Stomach smooth muscle (tissue), 2 donors: ENCODE measurements at regions not wholly inside any gene's neighbourhood (a gene's known extent, or its start where the extent isn't known, plus 50 kb on each side); places are given as distances from the start of the nearest gene placed in this dataset.

ENCODE experiments used
- H3K27ac ChIP-seq: one replicate; pipeline ENCODE4 v1.7.0; 2013; ENCODE audit warnings: mild to moderate bottlenecking, low read length, inconsistent platforms
- H3K27me3 ChIP-seq, 2 donors: one replicate each; pipeline ENCODE4 v1.7.0; 2013; ENCODE audit warnings: low read length in 2 of 2; ENCODE audit not compliant: insufficient read depth in 2 of 2, control insufficient read depth in 1 of 2
- H3K36me3 ChIP-seq, 2 donors: one replicate each; pipeline ENCODE4 v1.7.0; 2013; ENCODE audit warnings: low read length in 2 of 2; ENCODE audit not compliant: control insufficient read depth in 2 of 2, insufficient read depth in 2 of 2
- H3K4me1 ChIP-seq: one replicate; pipeline ENCODE4 v1.7.0; 2013; ENCODE audit warnings: low read length; ENCODE audit not compliant: control insufficient read depth, insufficient read depth
- H3K4me3 ChIP-seq, 2 donors: one replicate each; pipeline ENCODE4 v1.7.0; 2013; ENCODE audit warnings: low read length in 2 of 2
- H3K9ac ChIP-seq, 2 donors: one replicate each; pipeline ENCODE4 v1.7.0; 2013; ENCODE audit warnings: low read length in 2 of 2, mild to moderate bottlenecking in 1 of 2
- H3K9me3 ChIP-seq, 2 donors: one replicate each; pipeline ENCODE4 v1.7.0; 2013; ENCODE audit warnings: low read length in 2 of 2; ENCODE audit not compliant: control insufficient read depth in 2 of 2
- donor health status: healthy.
- donor health status: Pancreatic carcinoma.

DNA sequence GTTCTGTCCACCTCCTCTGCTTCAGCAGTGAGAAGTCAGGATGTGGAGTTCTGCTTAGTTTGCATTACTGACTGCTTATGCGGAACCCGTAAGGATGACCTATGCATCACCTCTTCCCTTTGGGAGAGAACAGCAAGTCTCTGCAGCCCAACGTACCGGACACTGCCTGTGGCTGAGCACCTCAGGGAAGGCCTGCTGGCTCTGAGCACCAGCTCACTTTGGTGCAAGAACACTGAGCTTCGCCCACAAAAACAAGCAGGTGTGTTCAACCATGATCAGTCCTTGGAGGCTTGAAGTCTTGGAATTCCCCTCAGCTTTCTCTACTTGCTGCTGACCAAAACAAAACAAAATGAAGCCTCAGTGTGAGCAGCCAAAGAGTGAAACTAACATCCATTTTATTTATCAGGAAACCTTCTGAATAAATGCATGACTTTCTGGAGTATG lies 52.7 kb upstream of the NCK2 start:
- H3K36me3 ChIP-seq, result no peaks in the 10 kb centered on the region
- no peak overlapping the region for H3K9ac ChIP-seq
- no peaks in the 10 kb centered on the region for H3K9me3 ChIP-seq
- no peaks in the 10 kb centered on the region for H3K27me3 ChIP-seq
- H3K4me3 ChIP-seq, result no peak overlapping the region
- H3K4me1 ChIP-seq, result no peaks in the 10 kb centered on the region
- no peak overlapping the region for H3K27ac ChIP-seq

DNA sequence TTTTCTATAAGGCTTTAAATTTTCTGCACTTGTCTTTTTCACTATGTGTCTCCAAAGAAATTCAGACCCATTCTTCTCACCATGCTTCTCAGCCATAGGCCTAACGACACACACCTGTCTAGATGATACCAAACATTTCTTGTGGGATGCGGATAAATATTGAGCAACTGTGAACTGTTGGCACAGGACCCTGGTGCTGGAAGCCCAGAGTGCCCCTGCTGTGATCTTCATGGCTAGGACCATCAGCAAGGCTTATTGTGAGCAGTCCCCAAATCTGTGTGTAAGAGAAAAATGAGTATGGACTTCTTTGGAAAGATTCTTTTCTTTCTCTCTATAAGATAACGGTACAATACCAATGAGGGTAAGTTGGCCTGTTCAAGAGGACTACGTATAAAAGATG lies 54.1 kb upstream of the NCK2 start:
- H3K36me3 ChIP-seq, result no peaks in the 10 kb centered on the region
- no peaks in the 10 kb centered on the region for H3K9me3 ChIP-seq
- H3K27ac ChIP-seq, result no peak overlapping the region
- H3K9ac ChIP-seq, result no peak overlapping the region
- H3K4me1 ChIP-seq, result no peaks in the 10 kb centered on the region
- no peak overlapping the region for H3K4me3 ChIP-seq
- no peaks in the 10 kb centered on the region for H3K27me3 ChIP-seq

DNA sequence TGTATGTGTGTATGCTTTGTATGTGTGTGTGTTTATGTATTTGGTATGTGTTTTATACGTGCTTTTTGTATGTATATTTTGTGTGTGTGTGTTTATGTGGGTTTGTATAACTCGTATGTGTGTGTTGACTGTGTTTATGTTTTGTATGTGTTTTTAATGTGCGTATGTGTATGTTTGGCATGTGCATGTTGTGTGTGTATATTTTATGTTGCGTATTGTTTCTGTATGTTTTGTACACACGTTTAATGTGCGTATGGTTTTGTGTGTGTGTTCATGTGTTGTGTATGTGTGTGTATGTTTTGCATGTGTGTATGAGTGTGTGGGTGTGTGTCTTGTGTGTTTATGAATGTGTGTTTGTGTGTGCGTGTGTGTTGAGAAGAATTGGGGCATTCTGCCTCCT lies 55.2 kb upstream of the NCK2 start:
- H3K9ac ChIP-seq, result no peak overlapping the region
- H3K36me3 ChIP-seq, result no peaks in the 10 kb centered on the region
- no peaks in the 10 kb centered on the region for H3K4me1 ChIP-seq
- H3K27ac ChIP-seq, result no peak overlapping the region
- no peaks in the 10 kb centered on the region for H3K9me3 ChIP-seq
- no peak overlapping the region for H3K4me3 ChIP-seq
- no peaks in the 10 kb centered on the region for H3K27me3 ChIP-seq

DNA sequence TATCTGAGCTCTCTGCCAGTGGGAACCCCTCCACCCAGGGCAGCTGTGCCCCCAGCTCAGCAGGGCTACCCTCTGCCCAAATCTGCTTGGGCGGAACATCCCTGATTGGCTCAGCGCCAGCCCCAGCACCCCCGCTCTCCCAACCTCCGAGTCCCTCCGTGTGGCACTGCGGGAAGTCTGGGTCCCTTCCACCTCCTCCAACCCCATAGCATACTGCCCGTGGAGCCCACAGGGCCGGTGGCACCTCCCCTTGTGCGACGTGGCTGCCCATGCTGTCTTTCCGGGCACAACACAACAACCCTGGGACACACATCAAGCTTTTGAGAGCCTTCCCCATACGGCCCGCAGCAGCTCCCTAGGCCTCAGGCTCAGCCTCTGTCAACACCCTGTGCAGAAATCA lies 55.8 kb upstream of the NCK2 start:
- H3K9me3 ChIP-seq, result no peaks in the 10 kb centered on the region
- H3K27ac ChIP-seq, result no peak overlapping the region
- H3K4me1 ChIP-seq, result no peaks in the 10 kb centered on the region
- H3K9ac ChIP-seq, result no peak overlapping the region
- no peaks in the 10 kb centered on the region for H3K36me3 ChIP-seq
- H3K27me3 ChIP-seq, result no peaks in the 10 kb centered on the region
- H3K4me3 ChIP-seq, result no peak overlapping the region

DNA sequence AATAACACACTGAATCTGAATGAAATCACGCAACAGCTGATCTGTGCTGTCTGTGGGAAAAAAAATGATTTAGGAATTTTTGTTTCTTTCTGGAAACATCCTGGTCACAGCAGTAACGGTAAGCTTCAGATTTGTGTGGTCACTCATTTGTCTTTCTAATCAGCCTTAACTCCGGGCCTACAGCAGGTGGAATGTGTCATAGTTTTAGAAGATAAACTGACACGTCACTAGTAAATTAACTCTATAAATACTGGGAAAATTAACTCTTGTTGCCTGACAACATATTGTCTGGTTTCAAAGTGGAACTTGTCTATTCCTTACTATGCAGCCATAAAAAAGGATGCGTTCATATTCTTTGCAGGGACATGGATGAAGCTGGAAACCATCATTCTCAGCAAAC lies 58.1 kb upstream of the NCK2 start:
- Histone ChIP-seq H3K9ac (no peak overlapping the region), H3K27me3 (no peaks in the 10 kb centered on the region), H3K4me1 (no peaks in the 10 kb centered on the region), H3K27ac (no peak overlapping the region), H3K36me3 (no peaks in the 10 kb centered on the region), H3K9me3 (no peaks in the 10 kb centered on the region), H3K4me3 (no peak overlapping the region)

DNA sequence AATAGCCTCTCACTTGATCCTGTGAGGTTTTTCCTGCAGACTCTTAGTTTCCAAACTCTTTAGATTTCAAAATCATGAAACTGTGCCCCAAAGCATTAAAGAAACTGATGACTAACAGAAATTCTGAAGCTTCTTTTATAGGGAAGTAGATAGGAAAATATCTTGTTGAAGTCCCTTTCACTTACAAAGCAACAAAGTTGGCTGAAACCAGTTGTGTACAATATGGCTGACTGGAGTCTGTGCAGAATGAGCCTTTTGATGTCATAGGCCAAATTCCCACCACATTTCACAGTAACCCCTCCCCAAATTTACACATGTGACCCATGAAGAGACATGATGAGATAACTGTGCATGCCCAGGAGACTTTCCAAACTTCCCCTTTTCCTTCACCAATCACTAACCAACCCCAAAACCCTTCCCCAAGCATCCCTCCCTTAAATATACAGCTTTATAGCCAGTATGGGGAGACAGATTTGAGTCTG lies 61.7 kb upstream of the NCK2 start:
- Histone ChIP-seq H3K27ac (no peak overlapping the region), H3K9me3 (no peaks in the 10 kb centered on the region), H3K4me1 (no peaks in the 10 kb centered on the region), H3K4me3 (no peak overlapping the region), H3K36me3 (no peaks in the 10 kb centered on the region), H3K27me3 (peaks cover 0 to 5% of the 10 kb centered on the region in 2 donors), H3K9ac (no peak overlapping the region)

DNA sequence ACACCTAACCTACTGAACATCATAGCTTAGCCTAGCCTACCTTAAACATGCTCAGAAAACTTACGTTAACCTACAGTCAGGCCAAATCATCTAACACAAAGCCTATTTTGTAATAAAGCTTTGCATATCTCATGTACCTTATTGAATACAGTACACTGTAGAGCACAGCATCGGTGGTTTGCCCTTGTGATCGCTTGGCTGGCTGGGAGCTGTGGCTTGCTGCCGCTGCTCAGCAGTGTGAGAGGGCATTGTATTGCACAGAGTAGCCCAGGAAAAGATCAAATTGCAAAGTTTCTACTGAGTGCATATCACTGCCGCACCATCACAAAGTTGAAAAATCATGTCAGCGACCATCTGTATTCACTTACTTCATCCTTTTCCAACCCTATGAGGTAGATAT lies 62.3 kb upstream of the NCK2 start:
- Histone ChIP-seq H3K36me3 (no peaks in the 10 kb centered on the region), H3K9ac (no peak overlapping the region), H3K9me3 (no peaks in the 10 kb centered on the region), H3K4me3 (no peak overlapping the region), H3K27ac (no peak overlapping the region), H3K27me3 (peaks cover 0 to 5% of the 10 kb centered on the region in 2 donors), H3K4me1 (no peaks in the 10 kb centered on the region)

DNA sequence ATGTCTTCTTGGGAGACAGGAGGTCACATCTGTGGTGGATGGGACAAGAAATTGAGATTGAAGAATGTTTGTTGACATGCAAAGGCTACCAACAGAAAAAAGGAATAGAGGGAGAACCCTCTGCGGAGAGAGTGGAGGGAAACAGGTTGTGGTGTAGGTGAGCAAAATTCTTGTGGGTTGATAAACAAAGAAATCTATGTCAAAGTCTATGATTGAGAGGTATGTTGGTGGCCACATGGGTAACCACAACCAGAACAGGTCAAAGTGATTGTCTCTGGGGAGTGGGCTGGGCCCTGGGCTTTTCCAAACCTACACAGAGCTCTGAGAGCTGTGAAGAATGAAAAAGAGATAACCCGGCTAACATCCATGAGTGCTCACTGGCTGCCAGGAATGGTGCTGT lies 62.8 kb upstream of the NCK2 start:
- Histone ChIP-seq H3K36me3 (no peaks in the 10 kb centered on the region), H3K9me3 (no peaks in the 10 kb centered on the region), H3K9ac (no peak overlapping the region), H3K4me1 (no peaks in the 10 kb centered on the region), H3K27ac (no peak overlapping the region), H3K27me3 (peaks cover 0 to 5% of the 10 kb centered on the region in 2 donors), H3K4me3 (no peak overlapping the region)

DNA sequence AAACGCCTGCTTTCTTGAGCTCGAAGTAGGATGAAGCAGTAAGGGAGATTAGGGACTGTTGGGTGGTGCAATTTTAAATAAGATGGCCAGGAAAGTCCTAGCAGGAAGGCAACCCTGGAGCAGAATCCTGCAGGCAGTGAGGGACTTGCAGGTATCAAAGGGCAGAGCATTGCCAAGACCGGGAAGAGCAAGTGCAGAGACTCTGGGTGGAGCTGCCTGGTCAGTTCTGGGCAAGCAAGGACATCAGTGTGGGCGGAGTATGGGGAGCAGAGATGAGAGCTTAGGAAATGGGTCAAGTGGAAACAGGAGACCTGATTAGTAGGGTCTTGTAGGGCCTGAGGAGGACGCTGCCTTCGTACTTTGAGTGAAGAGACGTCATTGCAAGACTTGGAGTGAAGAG lies 64.4 kb upstream of the NCK2 start:
- Histone ChIP-seq H3K27me3 (peaks cover 0 to 5% of the 10 kb centered on the region in 2 donors), H3K36me3 (no peaks in the 10 kb centered on the region), H3K4me3 (no peak overlapping the region), H3K27ac (no peak overlapping the region), H3K9ac (no peak overlapping the region), H3K9me3 (no peaks in the 10 kb centered on the region), H3K4me1 (no peaks in the 10 kb centered on the region)

DNA sequence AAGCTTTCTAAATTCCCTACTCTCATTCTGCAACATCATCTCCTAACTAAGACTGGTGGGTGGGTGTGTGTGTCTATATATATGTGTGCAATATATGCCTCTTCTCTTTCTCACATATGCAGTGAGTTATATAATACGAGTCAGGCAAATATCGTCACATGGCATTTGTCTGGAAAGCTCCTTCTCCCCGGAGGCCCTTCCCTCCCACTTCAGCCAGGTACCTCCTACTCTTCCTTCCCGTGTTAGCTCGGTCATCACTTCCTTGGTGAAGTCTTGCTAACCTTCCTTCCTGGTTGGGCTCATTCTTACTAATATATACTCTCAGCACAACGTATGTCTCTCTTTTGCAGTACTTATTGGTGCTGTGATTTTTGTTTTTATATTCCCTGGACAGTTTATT lies 66.4 kb upstream of the NCK2 start:
- Histone ChIP-seq H3K27ac (no peak overlapping the region), H3K36me3 (no peaks in the 10 kb centered on the region), H3K9ac (no peak overlapping the region), H3K9me3 (no peaks in the 10 kb centered on the region), H3K27me3 (peaks cover 0 to 5% of the 10 kb centered on the region in 2 donors), H3K4me3 (no peak overlapping the region), H3K4me1 (peaks cover 8% of the 10 kb centered on the region)

DNA sequence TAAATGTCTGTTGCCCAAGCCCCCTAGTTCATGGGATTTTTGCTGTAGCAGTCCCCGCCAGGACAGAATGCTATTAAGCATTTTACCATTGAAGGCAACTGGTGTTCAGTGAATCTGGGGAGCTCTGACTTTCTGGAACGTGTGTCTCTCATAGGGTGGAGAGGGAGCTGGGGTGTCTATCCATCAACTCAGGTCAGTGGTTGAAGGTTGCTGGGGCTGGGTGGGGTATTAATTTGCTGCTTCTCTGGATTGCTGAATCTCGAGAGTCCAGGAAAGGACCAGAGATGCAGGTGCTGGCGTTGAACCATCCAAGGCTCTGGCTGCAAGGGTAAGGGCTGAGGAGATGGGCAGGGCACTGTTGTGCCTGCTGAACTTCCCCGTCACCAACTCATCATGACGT lies 66.8 kb upstream of the NCK2 start:
- H3K36me3 ChIP-seq, result no peaks in the 10 kb centered on the region
- no peak overlapping the region for H3K9ac ChIP-seq
- H3K27me3 ChIP-seq, result peaks cover 0 to 5% of the 10 kb centered on the region in 2 donors
- H3K9me3 ChIP-seq, result no peaks in the 10 kb centered on the region
- no peak overlapping the region for H3K27ac ChIP-seq
- H3K4me1 ChIP-seq, result peaks cover 8% of the 10 kb centered on the region
- no peak overlapping the region for H3K4me3 ChIP-seq
